K562 (cell line): ENCODE measurements at regions not wholly inside any gene's neighbourhood (a gene's known extent, or its start where the extent isn't known, plus 50 kb on each side); places are given as distances from the start of the nearest gene placed in this dataset.

Experiments
- ATAC-seq: fragments of 200-7000 bp; cut with Tn5 transposase; 3 replicates; pipeline ENCODE4 v1.9.1; 2020; ENCODE audit warnings: moderate library complexity
- BruUV-seq: library from RNA; stranded (reverse); fragments of 400-500 nt; replicated peaks from 2 replicates; lab custom pipeline; 2021; lab: Mats Ljungman, UMichigan
- CTCF ChIA-PET: fragments of 300-600 bp; formaldehyde crosslinking; extraction: SDS; loops from one replicate; lab custom pipeline; 2021; ENCODE audit warnings: low intra/inter-chr PET ratio; lab: Yijun Ruan, JAX
- POLR2A ChIA-PET: fragments of 300-600, 350-650 bp; sonication (Branson Sonifier 250); formaldehyde crosslinking; extraction: SDS; loops from one replicate; lab custom pipeline; 2021; ENCODE audit warnings: antibody characterized with exemption, inconsistent platforms; lab: Yijun Ruan, JAX
- DNase-seq, 4 experiments: peaks; one replicate each; pipeline versions ENCODE4 v3.0.0 to v3.0.0-alpha.2; 2011 to 2018; ENCODE audit warnings: low spot score in 3 of 4, mixed read lengths in 3 of 4; ENCODE audit errors: extremely low read depth in 1 of 4
- FAIRE-seq: peaks from 2 replicates; lab custom pipeline; 2011; peaks lifted over from hg19 to GRCh38; lab: Jason Lieb, UNC
- H2AFZ ChIP-seq: 2 replicates; pipeline ENCODE4 v1.6.0; 2011; ENCODE audit warnings: low read depth, low read length, control low read depth, inconsistent platforms
- H3K27ac ChIP-seq: fragments of 200-600 bp; 3 replicates; pipeline ENCODE4 v1.8.0; 2011; ENCODE audit warnings: low read depth, mild to moderate bottlenecking, control low read depth, inconsistent platforms, low read length, moderate library complexity, mixed read lengths; ENCODE audit errors: extremely low read depth
- H3K27me3 ChIP-seq, 2 experiments: fragments of 300-600 bp in 1 of 2; 2 replicates in 1 of 2; 3 replicates in 1 of 2; pipeline versions ENCODE4 v1.6.0 to v1.8.0; 2011; ENCODE audit warnings: inconsistent platforms in 2 of 2, low read length in 2 of 2, mild to moderate bottlenecking in 1 of 2, mixed read lengths in 1 of 2, moderate library complexity in 1 of 2; ENCODE audit not compliant: control insufficient read depth in 2 of 2, insufficient read depth in 2 of 2
- H3K36me3 ChIP-seq: fragments of 300-600 bp; 3 replicates; pipeline ENCODE4 v1.8.0; 2011; ENCODE audit warnings: mild to moderate bottlenecking, low read length, inconsistent platforms; ENCODE audit not compliant: control insufficient read depth, insufficient read depth
- H3K4me1 ChIP-seq, 2 experiments: fragments of 200-600 bp in 1 of 2; replicated peaks in 1 of 2; 2 replicates in 1 of 2; 3 replicates in 1 of 2; pipeline versions ENCODE4 v1.5.1 to v1.8.0; 2011; ENCODE audit warnings: inconsistent platforms in 2 of 2, low read length in 2 of 2, mild to moderate bottlenecking in 1 of 2, mixed read lengths in 1 of 2, moderate library complexity in 1 of 2; ENCODE audit not compliant: control insufficient read depth in 2 of 2, insufficient read depth in 2 of 2
- H3K4me2 ChIP-seq: 2 replicates; pipeline ENCODE4 v1.6.1; 2011; ENCODE audit warnings: low read length, control low read depth, inconsistent platforms, mixed read lengths; ENCODE audit not compliant: insufficient read depth
- H3K4me3 ChIP-seq: fragments of 200-600 bp; sonication (generic), shearing (Covaris generic); 2 replicates; pipeline ENCODE4 v1.5.1; 2016; ENCODE audit warnings: control low read depth, inconsistent platforms
- H3K79me2 ChIP-seq: fragments of 200-600 bp; 3 replicates; pipeline ENCODE4 v1.8.0; 2011; ENCODE audit warnings: low read length, inconsistent platforms; ENCODE audit not compliant: control insufficient read depth, insufficient read depth
- H3K9ac ChIP-seq, 2 experiments: 2 replicates each; pipeline versions ENCODE4 v1.6.0 to v1.6.1; 2011; ENCODE audit warnings: low read depth in 2 of 2, low read length in 2 of 2, control low read depth in 1 of 2, inconsistent platforms in 1 of 2, mild to moderate bottlenecking in 1 of 2, mixed read lengths in 1 of 2; ENCODE audit not compliant: insufficient read depth in 1 of 2
- H3K9me1 ChIP-seq: one replicate; pipeline ENCODE4 v1.6.0; 2011; ENCODE audit warnings: inconsistent platforms, mild to moderate bottlenecking, low read length, moderate library complexity; ENCODE audit not compliant: control insufficient read depth, insufficient read depth
- H3K9me3 ChIP-seq: replicated peaks from 2 replicates; pipeline ENCODE4 v1.5.1; 2011; ENCODE audit warnings: low read depth, low read length, inconsistent platforms; ENCODE audit not compliant: control insufficient read depth, insufficient read depth
- H4K20me1 ChIP-seq: replicated peaks from 2 replicates; pipeline ENCODE4 v1.6.1; 2011; ENCODE audit warnings: low read length, inconsistent platforms, mixed read lengths; ENCODE audit not compliant: control insufficient read depth, insufficient read depth
- BACH1 ChIP-seq: fragments of 200-800 bp; sonication (Bioruptor generic); IDR thresholded peaks from 2 replicates; pipeline ENCODE4 v1.6.1; 2016; ENCODE audit warnings: missing genetic modification characterization, missing compliant biosample characterization
- BCL6 ChIP-seq: fragments of 250-450 bp; sonication (Bioruptor Pico); IDR thresholded peaks from 2 replicates; pipeline ENCODE4 v1.4.0; 2020
- BMI1 ChIP-seq: fragments of 150-350 bp; IDR thresholded peaks from 2 replicates; pipeline ENCODE4 v1.6.1; 2014; ENCODE audit warnings: low read length
- ETV1 ChIP-seq: fragments of 450-650 bp; conservative IDR thresholded peaks from 2 replicates; pipeline ENCODE4 v1.6.1; 2016; ENCODE audit warnings: missing genetic modification characterization, control low read depth, low read depth, missing compliant biosample characterization
- HDAC2 ChIP-seq: fragments of 450-650 bp; IDR thresholded peaks from 2 replicates; pipeline ENCODE4 v1.6.1; 2016; ENCODE audit warnings: mild to moderate bottlenecking
- KAT2B ChIP-seq: IDR thresholded peaks from one replicate; pipeline ENCODE4 v1.6.1; 2012; ENCODE audit warnings: low read depth, mild to moderate bottlenecking, control low read depth, inconsistent platforms, low read length, moderate library complexity
- LCOR ChIP-seq: sonication (generic); formaldehyde crosslinking; IDR thresholded peaks from 2 replicates; pipeline ENCODE4 v1.8.0; 2022; ENCODE audit warnings: mild to moderate bottlenecking, missing genetic modification reagents
- MAFF ChIP-seq: IDR thresholded peaks from 2 replicates; pipeline ENCODE4 v1.6.1; 2012; ENCODE audit warnings: low read length, improper control_type of control experiment
- MAFG ChIP-seq: fragments of 450-650 bp; conservative IDR thresholded peaks from 2 replicates; pipeline ENCODE4 v1.6.1; 2016; ENCODE audit warnings: missing genetic modification characterization, missing compliant biosample characterization
- MED1 ChIP-seq: sonication (generic); formaldehyde crosslinking; IDR thresholded peaks from 2 replicates; pipeline ENCODE4 v1.8.1; 2023; ENCODE audit warnings: missing genetic modification reagents, borderline replicate concordance
- MEF2A ChIP-seq: IDR thresholded peaks from 2 replicates; pipeline ENCODE4 v1.6.1; 2011; ENCODE audit warnings: low read depth, mild to moderate bottlenecking, low read length, moderate library complexity; ENCODE audit not compliant: control insufficient read depth
- POLR2AphosphoS5 ChIP-seq: IDR thresholded peaks from 2 replicates; pipeline ENCODE4 v1.6.1; 2011; ENCODE audit warnings: mild to moderate bottlenecking, low read depth, low read length, moderate library complexity; ENCODE audit not compliant: control insufficient read depth, insufficient read depth
- SIRT6 ChIP-seq: IDR thresholded peaks from one replicate; pipeline ENCODE4 v1.6.1; 2012; ENCODE audit warnings: low read depth, mild to moderate bottlenecking, control low read depth, inconsistent platforms, low read length, moderate library complexity
- SMAD2 ChIP-seq: fragments of 150-350 bp; IDR thresholded peaks from 2 replicates; pipeline ENCODE4 v1.6.1; 2014; ENCODE audit warnings: low read depth, mild to moderate bottlenecking, low read length
- SP1 ChIP-seq: sonication (generic); formaldehyde crosslinking; IDR thresholded peaks from 2 replicates; pipeline ENCODE4 v1.8.1; 2022; ENCODE audit warnings: mild to moderate bottlenecking, missing genetic modification reagents
- TCF7 ChIP-seq: sonication (generic); IDR thresholded peaks from 2 replicates; pipeline ENCODE4 v1.6.1; 2016; ENCODE audit warnings: antibody characterized with exemption, borderline replicate concordance
- ZBTB7A ChIP-seq: IDR thresholded peaks from 2 replicates; pipeline ENCODE4 v1.6.1; 2011; ENCODE audit warnings: low read depth, mild to moderate bottlenecking, low read length, moderate library complexity, borderline replicate concordance; ENCODE audit not compliant: control insufficient read depth
- ZNF140 ChIP-seq: fragments of 250-450 bp; sonication (Bioruptor Pico); IDR thresholded peaks from 2 replicates; pipeline ENCODE4 v1.8.0; 2021; ENCODE audit warnings: moderate library complexity, mild to moderate bottlenecking, inconsistent platforms
- ZNF217 ChIP-seq: sonication (generic); formaldehyde crosslinking; IDR thresholded peaks from 2 replicates; pipeline ENCODE4 v1.8.0; 2022; ENCODE audit warnings: mild to moderate bottlenecking, missing genetic modification reagents
- ZNF24 ChIP-seq: fragments of 450-650 bp; IDR thresholded peaks from 2 replicates; pipeline ENCODE4 v1.6.1; 2016
- ZNF277 ChIP-seq: fragments of 250-450 bp; sonication (Bioruptor Pico); IDR thresholded peaks from 2 replicates; pipeline ENCODE4 v1.8.0; 2022; ENCODE audit warnings: inconsistent platforms, mild to moderate bottlenecking, moderate library complexity, borderline replicate concordance
- ZNF699 ChIP-seq: fragments of 250-450 bp; sonication (Bioruptor Pico); IDR thresholded peaks from 2 replicates; pipeline ENCODE4 v1.8.0; 2021; ENCODE audit warnings: mild to moderate bottlenecking, moderate library complexity; ENCODE audit not compliant: insufficient replicate concordance
- WGBS: fragments of 100-300 bp; shearing (Covaris generic); methylation state at CpG from one replicate; pipeline ENCODE4 v1.1.6; 2016; ENCODE audit warnings: low coverage, mixed read lengths; ENCODE audit not compliant: insufficient coverage; ENCODE audit errors: missing lambda C conversion rate; 5-methylcytosine and 5-hydroxymethylcytosine counted together
- in situ Hi-C: fragments of 300-500 bp; cut with MboI; formaldehyde crosslinking; loops from 4 replicates; pipeline ENCODE4 v1.15.0; 2018; ENCODE audit warnings: inconsistent platforms, mixed read lengths
- intact Hi-C: fragments of 100-400 bp; cut with micrococcal nuclease; formaldehyde crosslinking; loops from 2 replicates; pipeline ENCODE4 v1.14.2; 2022
- TF ChIP-seq, protein P1 (sequence below): fragments of 250-450 bp; sonication (Bioruptor Pico); IDR thresholded peaks from 2 replicates; pipeline ENCODE4 v1.4.0; 2020

DNA sequence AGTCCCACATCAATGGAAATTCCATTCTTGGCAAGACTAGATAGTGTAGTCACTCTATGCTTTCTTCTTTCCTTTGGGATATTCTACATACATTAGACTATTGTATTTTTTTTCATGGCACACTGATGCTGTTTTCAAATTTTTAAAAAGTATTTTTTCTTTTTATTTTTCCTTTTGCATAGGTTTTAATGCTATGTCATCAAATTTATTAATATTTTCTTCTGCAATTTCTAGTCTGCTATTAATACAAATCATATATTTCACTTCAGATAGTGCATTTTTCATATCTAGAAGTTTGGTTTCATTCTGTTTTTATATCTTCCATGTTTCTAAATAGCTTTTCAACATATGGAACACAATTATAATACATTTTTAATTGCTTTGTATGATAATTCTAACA, 2050.1 kb upstream of the PRR20A start (continued):
- TF ChIP-seq ETV1 (tag): no peak
- no peak for TF ChIP-seq TCF7
- TF ChIP-seq, protein P1, sequence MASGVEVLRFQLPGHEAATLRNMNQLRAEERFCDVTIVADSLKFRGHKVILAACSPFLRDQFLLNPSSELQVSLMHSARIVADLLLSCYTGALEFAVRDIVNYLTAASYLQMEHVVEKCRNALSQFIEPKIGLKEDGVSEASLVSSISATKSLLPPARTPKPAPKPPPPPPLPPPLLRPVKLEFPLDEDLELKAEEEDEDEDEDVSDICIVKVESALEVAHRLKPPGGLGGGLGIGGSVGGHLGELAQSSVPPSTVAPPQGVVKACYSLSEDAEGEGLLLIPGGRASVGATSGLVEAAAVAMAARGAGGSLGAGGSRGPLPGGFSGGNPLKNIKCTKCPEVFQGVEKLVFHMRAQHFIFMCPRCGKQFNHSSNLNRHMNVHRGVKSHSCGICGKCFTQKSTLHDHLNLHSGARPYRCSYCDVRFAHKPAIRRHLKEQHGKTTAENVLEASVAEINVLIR (CRISPR knock-in tag): no peak
- TF ChIP-seq ZNF699 (CRISPR knock-in tag): no peak
- TF ChIP-seq MAFG: 0 out of 2 replicates have a peak, but pooled peaks have one; percentile 11
- TF ChIP-seq ZNF24: no peak
- no peak for TF ChIP-seq BACH1 (tag)

DNA sequence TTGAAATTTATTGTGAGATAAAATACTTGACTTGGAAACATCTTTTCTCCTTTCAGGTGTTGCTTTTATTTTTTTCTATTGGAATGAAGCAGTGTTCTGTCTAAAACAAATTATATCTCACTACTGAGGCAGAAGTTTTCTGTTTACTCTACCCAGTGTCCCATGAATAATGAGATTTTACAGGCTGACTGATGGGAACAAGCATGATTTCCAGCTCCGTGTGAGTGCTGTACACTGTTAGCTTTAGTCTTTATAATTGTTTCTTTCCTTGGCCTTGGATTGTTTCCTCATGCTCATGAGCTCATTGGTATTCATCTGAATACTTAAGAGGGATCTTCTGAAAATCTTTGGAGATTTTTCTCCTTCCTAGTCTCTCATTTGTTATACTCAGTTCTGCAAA, 2049.5 kb upstream of the PRR20A start:
- FAIRE-seq (no peak), DNase-seq (no peak), ATAC-seq (no peak)
- BruUV-seq: no TSS peak
- no peaks in the 10 kb centered on the region for H3K9me3 ChIP-seq
- ChIA-PET CTCF (no interaction called here), POLR2A (no interaction called here)
- WGBS: 0% methylated on average over 1 of the region's 1 CpG
- intact Hi-C loops: no loop called here
- H3K27ac ChIP-seq: no peak overlapping the region
- H2AFZ ChIP-seq: no peak overlapping the region
- in situ Hi-C loops: no loop called here
- H3K9me1 ChIP-seq: no peaks in the 10 kb centered on the region
- no peaks in the 10 kb centered on the region for H3K36me3 ChIP-seq
- H3K9ac ChIP-seq: no peak overlapping the region
- H3K4me2 ChIP-seq: no peak overlapping the region
- H3K4me1 ChIP-seq: no peaks in the 10 kb centered on the region; a peak in 1 of 5 replicates
- H4K20me1 ChIP-seq: no peaks in the 10 kb centered on the region
- no peaks in the 10 kb centered on the region for H3K79me2 ChIP-seq
- no peaks in the 10 kb centered on the region for H3K27me3 ChIP-seq
- H3K4me3 ChIP-seq: no peak overlapping the region
- TF ChIP-seq POLR2AphosphoS5 (no peak), SMAD2 (no peak), ZNF217 (no peak), MAFF (no peak), BMI1 (no peak), HDAC2 (no peak), BCL6 (CRISPR knock-in tag) (no peak), MEF2A (no peak), LCOR (CRISPR knock-in tag) (no peak), SIRT6 (no peak), SP1 (CRISPR knock-in tag) (no peak), ZNF277 (CRISPR knock-in tag) (no peak), KAT2B (no peak), ZBTB7A (no peak), MED1 (CRISPR knock-in tag) (no peak), ZNF140 (CRISPR knock-in tag) (no peak)
